GM19395 (cell line): ENCODE measurements at regions not wholly inside any gene's neighbourhood (a gene's known extent, or its start where the extent isn't known, plus 50 kb on each side); places are given as distances from the start of the nearest gene placed in this dataset.

Experiments
- ATAC-seq: cut with Tn5 transposase; IDR thresholded peaks from one replicate; pipeline ENCODE4 v1.9.1; 2021; ENCODE audit warnings: mild to moderate bottlenecking, moderate library complexity; ENCODE audit not compliant: unreplicated experiment

GRCh38 chr6:28766426-28766825 is 157.4 kb downstream of the TRIM27 start:
- ATAC-seq = no peak

GRCh38 chr6:28767133-28767532 is 156.7 kb downstream of the TRIM27 start:
- ATAC-seq = no peak

- ATAC-seq = no peak
Observed at GRCh38 chr6:28767691-28768090, 156.1 kb downstream of the TRIM27 start.

- no peak for ATAC-seq
Observed at GRCh38 chr6:28768187-28768913, 155.4 kb downstream of the TRIM27 start.

- no peak for ATAC-seq
Observed at GRCh38 chr6:28769626-28770402, 154.0 kb downstream of the TRIM27 start.

- ATAC-seq = no peak
Observed at GRCh38 chr6:28770732-28771131, 153.1 kb downstream of the TRIM27 start.

- no peak for ATAC-seq
Observed at GRCh38 chr6:28771401-28772267, 152.2 kb downstream of the TRIM27 start.

- ATAC-seq = no peak
Observed at GRCh38 chr6:28772480-28773381, 151.1 kb downstream of the TRIM27 start.

- ATAC-seq = no peak
Observed at GRCh38 chr6:28774292-28775051, 149.3 kb downstream of the TRIM27 start.

- ATAC-seq = no peak
Observed at GRCh38 chr6:28775052-28775376, 148.8 kb downstream of the TRIM27 start.

- ATAC-seq = no peak
Observed at GRCh38 chr6:28775405-28776129, 148.2 kb downstream of the TRIM27 start.

- ATAC-seq = no peak
Observed at GRCh38 chr6:28776269-28777146, 147.3 kb downstream of the TRIM27 start.

GRCh38 chr6:28777147-28777461 is 146.7 kb downstream of the TRIM27 start:
- ATAC-seq = no peak

GRCh38 chr6:28782113-28782673 is 141.6 kb downstream of the TRIM27 start:
- no peak for ATAC-seq

- no peak for ATAC-seq
Observed at GRCh38 chr6:28785962-28786679, 137.7 kb downstream of the TRIM27 start.

- ATAC-seq = no peak
Observed at GRCh38 chr6:28789553-28790083, 134.2 kb downstream of the TRIM27 start.

- no peak for ATAC-seq
Observed at GRCh38 chr6:28791002-28791383, 132.8 kb downstream of the TRIM27 start.
